SK-N-MC (cell line): ENCODE measurements at regions not wholly inside any gene's neighbourhood (a gene's known extent, or its start where the extent isn't known, plus 50 kb on each side); places are given as distances from the start of the nearest gene placed in this dataset.

Source experiments
- EZH2 ChIP-seq: fragments of 200-600 bp; sonication (generic); IDR thresholded peaks from one replicate; pipeline ENCODE4 v1.6.1; 2017; ENCODE audit warnings: antibody characterized with exemption
- POLR2AphosphoS5 ChIP-seq: IDR thresholded peaks from 2 replicates; pipeline ENCODE4 v1.6.1; 2012; ENCODE audit warnings: mild to moderate bottlenecking, low read depth, low read length, borderline replicate concordance

DNA sequence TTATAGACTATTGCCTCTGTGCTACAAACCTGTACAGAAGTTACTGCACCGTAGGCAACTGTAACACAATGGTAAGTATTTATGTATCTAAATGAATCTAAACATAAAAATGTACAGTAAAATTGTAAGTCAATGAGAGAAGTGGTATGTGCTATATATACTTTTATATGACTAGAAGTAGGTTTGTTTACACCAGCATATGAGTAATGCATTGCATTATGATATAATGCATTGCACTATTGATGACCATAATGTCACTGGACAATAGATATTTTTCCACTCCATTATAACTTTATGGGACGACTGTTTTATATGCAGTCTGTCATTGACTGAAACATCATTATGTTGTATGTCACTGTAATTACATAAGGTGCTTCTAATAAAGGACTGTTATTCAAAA lies 340.3 kb upstream of the SNX7 start:
- TF ChIP-seq POLR2AphosphoS5 (no peak), EZH2 (no peak)
